H1 (cell line): ENCODE measurements at regions not wholly inside any gene's neighbourhood (a gene's known extent, or its start where the extent isn't known, plus 50 kb on each side); places are given as distances from the start of the nearest gene placed in this dataset.

Source experiments
- CTCF ChIA-PET: fragments of 300-600 bp; sonication (Branson Sonifier 250); formaldehyde crosslinking; loops from one replicate; lab custom pipeline; 2021; ENCODE audit not compliant: partially characterized antibody; lab: Charles Lee
- POLR2A ChIA-PET: fragments of 300-600 bp; sonication (Branson Sonifier 250); formaldehyde crosslinking; loops from one replicate; lab custom pipeline; 2021; ENCODE audit warnings: inconsistent platforms; ENCODE audit not compliant: partially characterized antibody; lab: Charles Lee
- DNase-seq, 2 experiments: peaks; one replicate each; pipeline versions ENCODE4 v3.0.0 to v3.0.0-alpha.2; 2010 to 2022; ENCODE audit warnings: low spot score in 2 of 2, low read depth in 1 of 2, mixed read lengths in 1 of 2
- FAIRE-seq: peaks from 2 replicates; lab custom pipeline; 2011; peaks lifted over from hg19 to GRCh38; lab: Jason Lieb, UNC
- H2AFZ ChIP-seq: 2 replicates; pipeline ENCODE4 v1.8.1; 2012; ENCODE audit warnings: low read length, inconsistent platforms
- H2AK5ac ChIP-seq: 2 replicates; pipeline ENCODE4 v1.6.1; 2013; ENCODE audit warnings: low read depth, low read length
- H2BK120ac ChIP-seq: replicated peaks from 2 replicates; pipeline ENCODE3; 2013; ENCODE audit warnings: low read depth, low read length, inconsistent platforms
- H2BK12ac ChIP-seq: 2 replicates; pipeline ENCODE4 v1.6.1; 2013; ENCODE audit warnings: low read depth, low read length
- H2BK15ac ChIP-seq: 2 replicates; pipeline ENCODE4 v1.6.1; 2013; ENCODE audit warnings: low read length
- H2BK20ac ChIP-seq: 2 replicates; pipeline ENCODE4 v1.6.1; 2013; ENCODE audit warnings: low read length
- H2BK5ac ChIP-seq: 2 replicates; pipeline ENCODE4 v1.6.1; 2013; ENCODE audit warnings: low read depth, low read length
- H3K14ac ChIP-seq: 2 replicates; pipeline ENCODE4 v1.6.1; 2013; ENCODE audit warnings: inconsistent platforms; ENCODE audit not compliant: insufficient read length
- H3K18ac ChIP-seq: 2 replicates; pipeline ENCODE4 v1.6.1; 2013; ENCODE audit warnings: low read length; ENCODE audit errors: extremely low read depth
- H3K23ac ChIP-seq: 2 replicates; pipeline ENCODE4 v1.6.1; 2013; ENCODE audit warnings: inconsistent platforms; ENCODE audit not compliant: insufficient read length
- H3K23me2 ChIP-seq: 2 replicates; pipeline ENCODE4 v1.6.1; 2013; ENCODE audit warnings: low read depth, low read length
- H3K27ac ChIP-seq: 2 replicates; pipeline ENCODE4 v1.6.1; 2011; ENCODE audit warnings: low read depth, low read length, inconsistent platforms
- H3K27me3 ChIP-seq, 4 experiments: replicated peaks in 1 of 4; 1 replicate in 1 of 4; 2 replicates in 3 of 4; pipeline versions ENCODE4 v1.6.1 to v1.8.1; 2011 to 2013; ENCODE audit warnings: low read length in 3 of 4, mild to moderate bottlenecking in 3 of 4, inconsistent platforms in 2 of 4, mixed read lengths in 2 of 4, moderate library complexity in 1 of 4; ENCODE audit not compliant: control insufficient read depth in 3 of 4, insufficient read depth in 3 of 4; ENCODE audit errors: extremely low read depth in 1 of 4
- H3K36me3 ChIP-seq, 4 experiments: 2 replicates each; pipeline versions ENCODE4 v1.6.1 to v1.8.1; 2011 to 2013; ENCODE audit warnings: mild to moderate bottlenecking in 4 of 4, low read length in 3 of 4, moderate library complexity in 2 of 4, control low read depth in 1 of 4, inconsistent platforms in 1 of 4; ENCODE audit not compliant: insufficient read depth in 4 of 4, control insufficient read depth in 2 of 4
- H3K4ac ChIP-seq: replicated peaks from 2 replicates; pipeline ENCODE3; 2013; ENCODE audit warnings: low read length, low read depth, mixed read lengths, inconsistent platforms; ENCODE audit not compliant: insufficient read length
- H3K4me1 ChIP-seq, 4 experiments: replicated peaks in 1 of 4; 1 replicate in 1 of 4; 2 replicates in 3 of 4; pipeline versions ENCODE4 v1.6.1 to v1.8.1; 2011 to 2013; ENCODE audit warnings: low read length in 3 of 4, inconsistent platforms in 2 of 4, mixed read lengths in 1 of 4; ENCODE audit not compliant: insufficient read depth in 4 of 4, control insufficient read depth in 3 of 4
- H3K4me2 ChIP-seq, 2 experiments: 2 replicates each; pipeline versions ENCODE4 v1.6.1 to v1.8.1; 2011 to 2013; ENCODE audit warnings: low read depth in 2 of 2, low read length in 2 of 2, control low read depth in 1 of 2, inconsistent platforms in 1 of 2, mild to moderate bottlenecking in 1 of 2; ENCODE audit not compliant: insufficient read depth in 1 of 2
- H3K4me3 ChIP-seq, 4 experiments: fragments of 200-600, 300-600 bp in 1 of 4; sonication (generic), shearing (Covaris generic), sonication (Bioruptor Twin) in 1 of 4; 2 replicates each; pipeline versions ENCODE4 v1.5.1 to v1.8.1; 2011 to 2016; ENCODE audit warnings: low read length in 4 of 4, low read depth in 3 of 4, control low read depth in 2 of 4, inconsistent platforms in 2 of 4, mild to moderate bottlenecking in 2 of 4, mixed read lengths in 1 of 4, moderate library complexity in 1 of 4; ENCODE audit not compliant: insufficient read depth in 2 of 4; ENCODE audit errors: extremely low read depth in 1 of 4
- H3K56ac ChIP-seq: replicated peaks from 2 replicates; pipeline ENCODE3; 2013; ENCODE audit warnings: low read depth, mild to moderate bottlenecking, mixed read lengths, low read length, inconsistent platforms; ENCODE audit not compliant: insufficient read length
- H3K79me1 ChIP-seq: 2 replicates; pipeline ENCODE4 v1.6.1; 2013; ENCODE audit warnings: low read depth, low read length, control low read depth
- H3K79me2 ChIP-seq, 2 experiments: 2 replicates each; pipeline versions ENCODE4 v1.6.1 to v1.8.1; 2012 to 2013; ENCODE audit warnings: low read length in 2 of 2, mild to moderate bottlenecking in 2 of 2, inconsistent platforms in 1 of 2; ENCODE audit not compliant: insufficient read depth in 2 of 2, control insufficient read depth in 1 of 2
- H3K9ac ChIP-seq, 4 experiments: replicated peaks in 1 of 4; 1 replicate in 1 of 4; 2 replicates in 3 of 4; pipeline versions ENCODE4 v1.6.1 to v1.8.1; 2011 to 2013; ENCODE audit warnings: low read depth in 3 of 4, low read length in 3 of 4, control low read depth in 2 of 4, mild to moderate bottlenecking in 2 of 4, moderate library complexity in 2 of 4, inconsistent platforms in 1 of 4; ENCODE audit errors: extremely low read depth in 1 of 4
- H3K9me3 ChIP-seq, 2 experiments: 2 replicates each; pipeline versions ENCODE4 v1.6.1 to v1.8.1; 2012 to 2013; ENCODE audit warnings: mild to moderate bottlenecking in 2 of 2, moderate library complexity in 2 of 2, control low read depth in 1 of 2, inconsistent platforms in 1 of 2, low read depth in 1 of 2, low read length in 1 of 2, mixed read lengths in 1 of 2; ENCODE audit not compliant: insufficient read depth in 2 of 2
- H4K20me1 ChIP-seq, 2 experiments: replicated peaks in 1 of 2; 2 replicates each; pipeline versions ENCODE3 to v1.8.1; 2011 to 2013; ENCODE audit warnings: inconsistent platforms in 2 of 2, low read length in 2 of 2, mild to moderate bottlenecking in 1 of 2; ENCODE audit not compliant: insufficient read depth in 2 of 2, control insufficient read depth in 1 of 2
- H4K5ac ChIP-seq: 2 replicates; pipeline ENCODE4 v1.6.1; 2013; ENCODE audit warnings: low read length, low read depth, mixed read lengths, inconsistent platforms; ENCODE audit not compliant: insufficient read length
- H4K8ac ChIP-seq: 2 replicates; pipeline ENCODE4 v1.8.0; 2013; ENCODE audit warnings: mild to moderate bottlenecking, moderate library complexity, low read length, inconsistent platforms; ENCODE audit not compliant: insufficient read depth; ENCODE audit errors: extremely low read depth
- H4K91ac ChIP-seq: replicated peaks from 2 replicates; pipeline ENCODE3; 2013; ENCODE audit warnings: low read length, mixed read lengths, inconsistent platforms; ENCODE audit not compliant: insufficient read length
- CHD2 ChIP-seq: IDR thresholded peaks from 2 replicates; pipeline ENCODE4 v1.6.1; 2012; ENCODE audit warnings: low read length, improper control_type of control experiment
- CREB1 ChIP-seq: IDR thresholded peaks from 2 replicates; pipeline ENCODE4 v1.6.1; 2012; ENCODE audit warnings: inconsistent platforms
- E2F6 ChIP-seq: IDR thresholded peaks from 2 replicates; pipeline ENCODE4 v1.6.1; 2012; ENCODE audit warnings: inconsistent platforms
- EP300 ChIP-seq, 2 experiments: IDR thresholded peaks; 1 replicate in 1 of 2; 2 replicates in 1 of 2; pipeline ENCODE4 v1.6.1; 2011 to 2012; ENCODE audit warnings: low read depth in 2 of 2, low read length in 2 of 2, mild to moderate bottlenecking in 2 of 2, borderline replicate concordance in 1 of 2, inconsistent platforms in 1 of 2, moderate library complexity in 1 of 2
- EZH2 ChIP-seq: fragments of 200-600 bp; sonication (generic); IDR thresholded peaks from 2 replicates; pipeline ENCODE4 v1.7.1; 2012; ENCODE audit warnings: low read depth, mild to moderate bottlenecking, moderate library complexity, low read length, inconsistent platforms; ENCODE audit not compliant: severe bottlenecking
- GABPA ChIP-seq: IDR thresholded peaks from 2 replicates; pipeline ENCODE4 v1.6.1; 2011; ENCODE audit warnings: mild to moderate bottlenecking, low read length, moderate library complexity, borderline replicate concordance; ENCODE audit not compliant: insufficient read depth
- KDM4A ChIP-seq: IDR thresholded peaks from one replicate; pipeline ENCODE4 v1.7.1; 2012; ENCODE audit warnings: low read depth, mild to moderate bottlenecking, moderate library complexity, low read length, inconsistent platforms; ENCODE audit not compliant: severe bottlenecking
- NRF1 ChIP-seq: IDR thresholded peaks from 2 replicates; pipeline ENCODE4 v1.6.1; 2011; ENCODE audit warnings: mild to moderate bottlenecking, low read depth, low read length, improper control_type of control experiment
- POLR2A ChIP-seq, 2 experiments: IDR thresholded peaks; 1 replicate in 1 of 2; 2 replicates in 1 of 2; pipeline ENCODE4 v1.6.1; 2011; ENCODE audit warnings: low read depth in 2 of 2, low read length in 2 of 2, mild to moderate bottlenecking in 2 of 2; ENCODE audit errors: control extremely low read depth in 1 of 2
- SIN3A ChIP-seq, 2 experiments: IDR thresholded peaks in 1 of 2; conservative IDR thresholded peaks in 1 of 2; 2 replicates each; pipeline ENCODE4 v1.6.1; 2011 to 2012; ENCODE audit warnings: low read length in 2 of 2, improper control_type of control experiment in 1 of 2, low read depth in 1 of 2, mild to moderate bottlenecking in 1 of 2
- SIRT6 ChIP-seq: IDR thresholded peaks from one replicate; pipeline ENCODE4 v1.7.1; 2012; ENCODE audit warnings: low read length, inconsistent platforms
- SP2 ChIP-seq: IDR thresholded peaks from 2 replicates; pipeline ENCODE4 v1.6.1; 2012; ENCODE audit warnings: mild to moderate bottlenecking, low read length, inconsistent platforms
- SUZ12 ChIP-seq: fragments of 200-600 bp; sonication (generic); IDR thresholded peaks from 2 replicates; pipeline ENCODE4 v1.6.1; 2012; ENCODE audit warnings: mild to moderate bottlenecking, inconsistent platforms, low read length, moderate library complexity, mixed read lengths
- TAF1 ChIP-seq: IDR thresholded peaks from 2 replicates; pipeline ENCODE4 v1.6.1; 2011; ENCODE audit warnings: mild to moderate bottlenecking, low read depth, low read length
- WGBS, 2 experiments: shearing (Covaris generic) in 1 of 2; methylation state at CpG; one replicate each; pipeline versions ENCODE4 v1.1.6 to v1.1.7; 2013 to 2015; ENCODE audit warnings: low lambda C conversion rate in 2 of 2, mixed read lengths in 2 of 2, inconsistent platforms in 1 of 2, low coverage in 1 of 2, missing lambda C conversion rate in 1 of 2; ENCODE audit not compliant: insufficient replicate concordance in 2 of 2, insufficient coverage in 1 of 2, insufficient read length in 1 of 2; ENCODE audit errors: extremely low coverage in 1 of 2, missing lambda C conversion rate in 1 of 2; 5-methylcytosine and 5-hydroxymethylcytosine counted together

DNA sequence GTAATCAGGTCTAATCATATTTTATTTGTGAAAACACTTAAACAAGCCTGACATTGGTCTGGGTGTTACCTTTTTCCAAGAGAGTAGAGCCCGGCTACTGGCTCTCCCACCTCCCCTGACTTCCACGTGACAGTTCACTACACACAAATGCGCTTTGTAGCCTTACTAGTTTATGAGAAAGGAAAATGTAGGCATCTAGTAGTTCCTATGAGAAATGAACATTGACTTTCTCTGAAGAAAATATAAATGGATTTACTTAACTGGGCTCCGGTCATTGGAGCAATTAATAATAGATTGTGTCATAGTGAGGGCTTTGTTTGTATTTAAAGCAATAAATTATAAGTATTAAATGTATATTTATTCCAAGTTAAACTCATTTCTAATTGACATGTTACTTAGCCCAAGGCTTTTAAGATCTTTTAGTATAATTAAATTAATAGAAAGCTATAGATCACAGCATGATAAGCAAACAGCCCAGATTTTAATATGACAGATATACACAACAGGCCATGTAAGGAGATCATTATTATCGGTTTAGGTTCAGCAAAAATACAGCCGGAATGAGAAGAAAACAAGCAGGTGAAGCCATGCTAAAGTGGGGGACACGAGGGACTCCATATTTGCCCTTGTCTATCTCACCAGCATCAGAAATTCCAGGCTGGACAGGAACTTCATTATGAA lies 756.5 kb upstream of the ADAMTS16 start:
- no peak overlapping the region for H2BK12ac ChIP-seq
- no peaks in the 10 kb centered on the region for H3K36me3 ChIP-seq
- no peak overlapping the region for H2BK120ac ChIP-seq
- DNase-seq (no peak), FAIRE-seq (no peak)
- no peak overlapping the region for H2BK20ac ChIP-seq
- no peaks in the 10 kb centered on the region for H4K20me1 ChIP-seq
- no peak overlapping the region for H3K56ac ChIP-seq
- H2AK5ac ChIP-seq: no peak overlapping the region
- H4K5ac ChIP-seq: no peak overlapping the region
- H3K4me3 ChIP-seq: no peak overlapping the region
- no peaks in the 10 kb centered on the region for H3K79me1 ChIP-seq
- no peak overlapping the region for H3K18ac ChIP-seq
- ChIA-PET POLR2A (no interaction called here), CTCF (no interaction called here)
- no peak overlapping the region for H4K91ac ChIP-seq
- no peak overlapping the region for H3K9ac ChIP-seq
- H2BK5ac ChIP-seq: no peak overlapping the region
- H3K4ac ChIP-seq: no peak overlapping the region
- 94% methylated on average over 7 of the region's 7 CpGs; no CpG with 5 or more reads in 1 of the 2 experiments for WGBS, 2 experiments
- H3K4me2 ChIP-seq: no peak overlapping the region
- no peak overlapping the region for H4K8ac ChIP-seq
- no peak overlapping the region for H3K27ac ChIP-seq
- no peak overlapping the region for H3K14ac ChIP-seq
- no peaks in the 10 kb centered on the region for H3K79me2 ChIP-seq
- H3K23ac ChIP-seq: no peak overlapping the region
- H2BK15ac ChIP-seq: no peak overlapping the region
- H3K9me3 ChIP-seq: no peaks in the 10 kb centered on the region
- H2AFZ ChIP-seq: no peak overlapping the region
- no peaks in the 10 kb centered on the region for H3K27me3 ChIP-seq
- H3K4me1 ChIP-seq: no peaks in the 10 kb centered on the region
- H3K23me2 ChIP-seq: no peaks in the 10 kb centered on the region
- TF ChIP-seq KDM4A: no peak
- TF ChIP-seq SIN3A (conservative IDR thresholded peaks at IDR 0.05 in 1 of 2, IDR thresholded peaks at IDR 0.05 in 1 of 2; ENCODE audit: low read depth in 1 of 2, low read length in 2 of 2): no peak
- no peak for TF ChIP-seq POLR2A (IDR thresholded peaks at IDR 0.05; ENCODE audit: control extremely low read depth in 1 of 2, low read depth in 2 of 2, low read length in 2 of 2)
- no peak for TF ChIP-seq SP2
- no peak for TF ChIP-seq CREB1
- TF ChIP-seq SIRT6: no peak
- TF ChIP-seq EP300 (IDR thresholded peaks at IDR 0.05; ENCODE audit: borderline replicate concordance in 1 of 2, low read depth in 2 of 2, low read length in 2 of 2): no peak
- no peak for TF ChIP-seq CHD2
- TF ChIP-seq SUZ12: no peak
- no peak for TF ChIP-seq GABPA
- no peak for TF ChIP-seq TAF1
- TF ChIP-seq E2F6: no peak
- no peak for TF ChIP-seq EZH2
- no peak for TF ChIP-seq NRF1
